ENCODE measurements at regions not wholly inside any gene's neighbourhood (a gene's known extent, or its start where the extent isn't known, plus 50 kb on each side); places are given as distances from the start of the nearest gene placed in this dataset.

- TF ChIP-seq CTCF (IDR thresholded peaks at IDR 0.05; ENCODE audit: borderline replicate concordance, extremely low read depth, low read length, poor library complexity, severe bottlenecking) (no peak), EZH2 (IDR thresholded peaks at IDR 0.05; ENCODE audit: borderline replicate concordance, low read depth, low read length, severe bottlenecking) (no peak)
Observed at GRCh38 chr7:28328822-28329660, 83.3 kb upstream of the CREB5 start.

All from DND-41 (cell line).